GM13976 (cell line): ENCODE measurements at regions not wholly inside any gene's neighbourhood (a gene's known extent, or its start where the extent isn't known, plus 50 kb on each side); places are given as distances from the start of the nearest gene placed in this dataset.
"Not testable (repeated sequence)": the region's sequence is repeated elsewhere in the genome, so short reads cannot be mapped to it uniquely, and the experiment has no call there.

Source experiments
- DNase-seq: peaks from one replicate; pipeline ENCODE4 v3.0.0; 2012; ENCODE audit warnings: low spot score
- in situ Hi-C: fragments of 300-500 bp; cut with MboI; formaldehyde crosslinking; loops from one replicate; pipeline ENCODE4 v1.12.0; 2022; ENCODE audit warnings: low sequenced_read_pairs, mixed read lengths, inconsistent platforms; ENCODE audit not compliant: unreplicated experiment
- TF ChIP-seq, protein P1 (sequence below): IDR thresholded peaks from 2 replicates; pipeline ENCODE4 v1.5.1; 2012; ENCODE audit warnings: borderline replicate concordance, mild to moderate bottlenecking; ENCODE audit not compliant: insufficient read depth; ENCODE audit errors: extremely low read depth, missing control alignments, control extremely low read depth

DNA sequence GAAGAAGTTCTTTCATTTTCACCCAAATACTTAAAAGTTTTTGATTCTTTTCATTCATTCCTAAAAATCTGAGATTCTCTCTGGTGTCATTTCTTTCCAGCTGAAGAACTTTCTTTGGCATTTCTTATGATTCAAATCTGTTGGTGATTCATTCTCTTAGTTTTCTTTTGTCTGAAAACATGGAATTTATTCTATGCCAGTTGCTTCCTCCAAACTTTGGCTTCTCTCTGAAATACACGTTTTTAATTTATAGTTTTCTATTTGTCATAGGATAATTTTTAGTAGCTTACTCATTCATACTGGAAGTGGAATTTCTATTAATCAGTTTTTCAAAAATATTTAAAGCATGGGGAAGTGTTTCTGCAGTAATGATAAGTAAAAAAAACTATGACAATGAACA lies 1012.0 kb downstream of the RPA4 start:
- TF ChIP-seq, protein P1, sequence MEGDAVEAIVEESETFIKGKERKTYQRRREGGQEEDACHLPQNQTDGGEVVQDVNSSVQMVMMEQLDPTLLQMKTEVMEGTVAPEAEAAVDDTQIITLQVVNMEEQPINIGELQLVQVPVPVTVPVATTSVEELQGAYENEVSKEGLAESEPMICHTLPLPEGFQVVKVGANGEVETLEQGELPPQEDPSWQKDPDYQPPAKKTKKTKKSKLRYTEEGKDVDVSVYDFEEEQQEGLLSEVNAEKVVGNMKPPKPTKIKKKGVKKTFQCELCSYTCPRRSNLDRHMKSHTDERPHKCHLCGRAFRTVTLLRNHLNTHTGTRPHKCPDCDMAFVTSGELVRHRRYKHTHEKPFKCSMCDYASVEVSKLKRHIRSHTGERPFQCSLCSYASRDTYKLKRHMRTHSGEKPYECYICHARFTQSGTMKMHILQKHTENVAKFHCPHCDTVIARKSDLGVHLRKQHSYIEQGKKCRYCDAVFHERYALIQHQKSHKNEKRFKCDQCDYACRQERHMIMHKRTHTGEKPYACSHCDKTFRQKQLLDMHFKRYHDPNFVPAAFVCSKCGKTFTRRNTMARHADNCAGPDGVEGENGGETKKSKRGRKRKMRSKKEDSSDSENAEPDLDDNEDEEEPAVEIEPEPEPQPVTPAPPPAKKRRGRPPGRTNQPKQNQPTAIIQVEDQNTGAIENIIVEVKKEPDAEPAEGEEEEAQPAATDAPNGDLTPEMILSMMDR = no peak
- in situ Hi-C loops = no loop called here
- no peak for DNase-seq

DNA sequence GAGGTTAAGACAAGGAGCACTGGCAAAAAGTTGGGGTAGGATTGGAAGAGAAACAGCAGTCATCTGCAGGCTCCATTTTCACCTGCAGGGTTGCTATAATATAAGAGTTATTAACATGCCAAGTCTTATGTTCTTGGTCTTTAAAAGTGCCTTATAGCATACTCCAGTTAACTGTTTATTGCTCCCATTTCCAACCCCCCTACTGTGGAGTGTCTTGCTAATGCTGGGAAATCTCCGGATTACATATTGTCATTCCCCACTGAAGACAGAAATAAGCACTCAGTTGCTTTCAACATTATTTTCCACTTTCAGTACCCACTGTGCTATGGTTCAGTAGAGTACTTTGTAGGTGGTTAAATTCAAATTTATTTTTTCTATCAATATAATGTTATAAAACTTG lies 1014.3 kb downstream of the RPA4 start:
- TF ChIP-seq, protein P1 = no peak
- DNase-seq = no peak
- in situ Hi-C loops = no loop called here

DNA sequence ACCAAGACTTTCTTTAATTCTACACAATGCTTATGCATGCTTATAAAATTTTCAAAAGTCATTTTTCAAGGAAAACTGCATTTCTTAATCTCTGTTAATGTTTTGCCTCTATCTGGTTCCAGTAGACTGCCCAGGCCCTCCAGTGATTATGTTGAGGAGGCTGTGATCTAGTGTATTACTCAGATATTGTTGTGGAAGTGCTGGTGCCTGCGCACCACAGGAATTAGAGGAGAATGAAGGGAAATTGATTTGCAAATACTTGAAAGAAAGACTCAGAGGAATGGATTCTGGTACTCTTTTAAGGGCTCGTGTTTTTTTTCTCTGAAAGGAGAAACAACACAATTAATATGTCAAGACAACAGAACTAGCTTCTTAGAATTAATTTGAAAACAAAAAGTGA lies 1015.1 kb downstream of the RPA4 start:
- in situ Hi-C loops = no loop called here
- DNase-seq = no peak
- TF ChIP-seq, protein P1 = no peak

DNA sequence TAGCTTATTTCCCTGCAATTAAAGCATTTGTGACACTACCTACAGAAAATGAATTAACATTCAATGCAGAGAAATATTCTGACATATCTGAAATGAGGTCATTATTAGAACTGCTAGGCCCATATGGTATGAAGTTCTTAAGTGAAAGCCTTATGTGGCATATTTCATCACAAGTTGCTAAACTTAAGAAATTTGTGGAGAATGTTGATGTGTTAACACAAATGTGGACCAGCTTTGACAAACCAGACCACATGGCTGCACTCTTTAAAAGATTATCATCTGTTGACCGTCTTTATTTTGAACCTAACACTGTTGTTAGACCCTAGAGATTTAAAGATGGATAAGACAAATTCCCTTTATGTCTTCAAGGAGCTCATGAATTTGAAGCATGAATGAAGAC lies 1024.1 kb downstream of the RPA4 start:
- no peak for DNase-seq
- TF ChIP-seq, protein P1 = no peak
- in situ Hi-C loops = no loop called here

DNA sequence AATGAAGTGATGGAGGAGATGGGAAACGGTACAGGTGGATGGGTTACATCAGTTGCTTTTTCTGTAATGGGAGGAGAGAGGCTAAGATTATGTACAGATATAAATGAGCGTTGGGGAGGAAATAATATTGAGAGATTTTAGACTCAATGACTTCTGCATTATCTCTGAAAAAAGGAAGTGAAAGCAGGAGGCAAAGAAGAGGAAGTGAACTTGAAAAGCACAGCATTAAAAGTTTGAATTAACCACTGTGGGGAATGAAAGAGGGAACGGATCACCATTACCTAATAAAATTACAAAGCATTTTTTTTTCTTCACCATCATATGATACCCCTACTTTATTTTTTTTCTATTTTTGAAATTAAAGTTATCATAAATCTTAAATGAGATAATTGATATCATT lies 1025.5 kb downstream of the RPA4 start:
- in situ Hi-C loops = no loop called here
- TF ChIP-seq, protein P1 = no peak
- peak; percentile 29 for DNase-seq

DNA sequence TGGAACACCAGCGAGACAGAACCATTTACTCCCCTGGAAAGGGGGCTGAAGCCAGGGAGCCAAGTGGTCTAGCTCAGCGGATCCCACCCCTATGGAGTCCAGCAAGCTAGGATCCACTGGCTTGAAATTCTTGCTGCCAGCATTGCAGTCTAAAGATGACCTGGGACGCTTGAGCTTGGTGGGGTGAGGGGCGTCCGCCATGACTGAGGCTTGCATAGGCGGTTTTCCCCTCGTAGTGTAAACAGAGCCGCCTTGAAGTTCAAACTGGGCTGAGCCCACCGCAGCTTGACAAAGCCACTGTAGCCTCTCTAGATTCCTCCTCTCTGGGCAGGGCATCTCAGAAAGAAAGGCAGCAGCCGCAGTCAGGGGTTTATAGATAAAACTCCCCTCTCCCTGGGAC lies 1031.7 kb downstream of the RPA4 start:
- in situ Hi-C loops, DNase-seq: not testable (repeated sequence)

DNA sequence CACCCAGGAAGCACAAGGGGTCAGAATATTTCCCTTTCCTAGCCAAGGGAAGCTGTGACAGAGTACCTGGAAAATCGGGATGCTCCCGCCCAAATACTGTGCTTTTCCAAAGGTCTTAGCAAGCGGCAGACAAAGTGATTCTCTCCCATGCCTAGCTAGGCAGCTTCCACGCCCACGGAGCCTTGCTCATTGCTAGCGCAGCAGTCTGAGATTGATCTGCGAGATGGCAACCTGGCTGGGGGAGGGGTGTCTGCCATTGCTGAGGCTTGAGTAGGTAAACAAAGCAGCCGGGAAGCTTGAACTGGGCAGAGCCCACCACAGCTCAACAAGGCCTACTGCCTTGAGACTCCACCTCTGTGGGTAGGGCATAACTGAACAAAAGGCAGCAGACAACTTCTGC lies 1037.5 kb downstream of the RPA4 start:
- DNase-seq, in situ Hi-C loops: not testable (repeated sequence)

DNA sequence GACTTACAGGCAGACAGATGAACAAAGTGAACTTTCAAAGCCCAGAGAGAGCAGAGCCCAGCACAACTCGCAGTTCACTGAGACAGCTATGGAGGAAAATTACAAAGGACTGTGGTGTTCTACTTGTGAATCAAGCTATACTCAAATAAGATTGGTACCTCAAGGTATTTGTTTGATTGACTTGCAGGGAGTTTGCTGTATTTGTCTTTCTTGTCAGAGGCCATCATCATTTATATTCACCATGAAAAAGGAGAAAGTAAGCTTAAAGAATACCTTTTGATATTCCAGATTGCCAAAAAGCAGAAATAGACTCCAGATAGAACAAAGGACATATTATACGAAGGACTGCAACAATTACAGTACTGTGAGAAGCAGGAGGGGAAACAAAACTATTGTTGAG lies 1047.9 kb downstream of the RPA4 start:
- DNase-seq = no peak
- TF ChIP-seq, protein P1 = no peak
- in situ Hi-C loops = no loop called here
